Neutrophil (primary cell): ENCODE measurements at regions not wholly inside any gene's neighbourhood (a gene's known extent, or its start where the extent isn't known, plus 50 kb on each side); places are given as distances from the start of the nearest gene placed in this dataset.
"Not testable (repeated sequence)": the region's sequence is repeated elsewhere in the genome, so short reads cannot be mapped to it uniquely, and the experiment has no call there.

Source experiments
- H3K27ac ChIP-seq: fragments of 200-600 bp; sonication (generic); 2 replicates; pipeline ENCODE4 v1.5.1; 2016; ENCODE audit warnings: mild to moderate bottlenecking, moderate library complexity
- H3K27me3 ChIP-seq: fragments of 200-600 bp; sonication (generic); 2 replicates; pipeline ENCODE4 v1.6.0; 2016; ENCODE audit warnings: mild to moderate bottlenecking
- H3K36me3 ChIP-seq: fragments of 200-600 bp; sonication (generic); 2 replicates; pipeline ENCODE4 v1.5.1; 2017
- H3K4me1 ChIP-seq, 2 experiments: fragments of 200-600 bp in 1 of 2; sonication (generic) in 1 of 2; 1 replicate in 1 of 2; 2 replicates in 1 of 2; pipeline versions ENCODE4 v1.5.1 to v1.6.1; 2013 to 2016; ENCODE audit warnings: low read depth in 1 of 2, low read length in 1 of 2, mild to moderate bottlenecking in 1 of 2, moderate library complexity in 1 of 2; ENCODE audit not compliant: control insufficient read depth in 1 of 2, insufficient read depth in 1 of 2
- H3K4me3 ChIP-seq, 2 experiments: fragments of 200-600 bp in 1 of 2; sonication (generic) in 1 of 2; 1 replicate in 1 of 2; 2 replicates in 1 of 2; pipeline ENCODE4 v1.5.1; 2013 to 2016; ENCODE audit warnings: low read depth in 1 of 2, low read length in 1 of 2, mild to moderate bottlenecking in 1 of 2, moderate library complexity in 1 of 2
- H3K9me3 ChIP-seq: fragments of 200-600 bp; sonication (generic); 2 replicates; pipeline ENCODE4 v1.5.1; 2016
- CTCF ChIP-seq: fragments of 200-600 bp; sonication (generic); IDR thresholded peaks from 2 replicates; pipeline ENCODE4 v1.5.1; 2016; ENCODE audit warnings: antibody characterized with exemption

GRCh38 chr9:129412814-129413536 lies 207.9 kb downstream of the C9orf50 start:
- no peaks in the 10 kb centered on the region for H3K9me3 ChIP-seq
- peak overlapping the region; percentile 100 for H3K27ac ChIP-seq
- TF ChIP-seq CTCF = peak; percentile 31
- H3K27me3 ChIP-seq = no peaks in the 10 kb centered on the region
- H3K4me1 ChIP-seq = peaks cover 34 to 43% of the 10 kb centered on the region in 2 experiments
- H3K4me3 ChIP-seq = peak overlapping the region; percentile 77 to 84
- H3K36me3 ChIP-seq = no peaks in the 10 kb centered on the region

GRCh38 chr9:129412176-129412813 lies 208.6 kb downstream of the C9orf50 start:
- H3K9me3 ChIP-seq, H3K27me3 ChIP-seq, H3K36me3 ChIP-seq: not testable (repeated sequence)
- Histone ChIP-seq H3K4me1 (peaks cover 34 to 42% of the 10 kb centered on the region in 2 experiments), H3K27ac (peak overlapping the region; percentile 100), H3K4me3 (peak overlapping the region; percentile 77 to 84)

- Histone ChIP-seq H3K27ac (peak overlapping the region; percentile 100), H3K36me3 (no peaks in the 10 kb centered on the region), H3K27me3 (no peaks in the 10 kb centered on the region), H3K4me1 (peaks cover 29 to 36% of the 10 kb centered on the region in 2 experiments), H3K4me3 (no peak overlapping the region), H3K9me3 (no peaks in the 10 kb centered on the region)
- TF ChIP-seq CTCF = no peak
Observed at GRCh38 chr9:129411501-129412175, 209.3 kb downstream of the C9orf50 start.

- Histone ChIP-seq H3K4me3 (no peak overlapping the region), H3K4me1 (peaks cover 25 to 27% of the 10 kb centered on the region in 2 experiments), H3K27me3 (no peaks in the 10 kb centered on the region), H3K27ac (no peak overlapping the region), H3K9me3 (no peaks in the 10 kb centered on the region), H3K36me3 (no peaks in the 10 kb centered on the region)
- TF ChIP-seq CTCF = no peak
Observed at GRCh38 chr9:129410226-129410625, 210.7 kb downstream of the C9orf50 start.

- no peak for TF ChIP-seq CTCF
- Histone ChIP-seq H3K27me3 (no peaks in the 10 kb centered on the region), H3K9me3 (no peaks in the 10 kb centered on the region), H3K4me1 (peaks cover 13 to 15% of the 10 kb centered on the region in 2 experiments), H3K4me3 (no peak overlapping the region), H3K27ac (no peak overlapping the region), H3K36me3 (no peaks in the 10 kb centered on the region)
Observed at GRCh38 chr9:129408535-129409215, 212.2 kb downstream of the C9orf50 start.
